Stomach (tissue), 4 donors: ENCODE measurements at regions not wholly inside any gene's neighbourhood (a gene's known extent, or its start where the extent isn't known, plus 50 kb on each side); places are given as distances from the start of the nearest gene placed in this dataset.

Experiments
- POLR2AphosphoS5 ChIP-seq, 3 donors: sonication (generic); formaldehyde crosslinking; IDR thresholded peaks; one replicate each; pipeline ENCODE4 v1.6.1; 2016; ENCODE audit warnings: antibody characterized with exemption in 3 of 3
- TF ChIP-seq, protein P1 (sequence below), 7 experiments: fragments of 450-650 bp in 4 of 7; fragments of 200-600 bp in 3 of 7; sonication (generic) in 3 of 7; IDR thresholded peaks; one replicate each; pipeline ENCODE4 v1.5.1; 2016 to 2019; ENCODE audit warnings: antibody characterized with exemption in 7 of 7, control low read depth in 2 of 7, mild to moderate bottlenecking in 1 of 7

DNA sequence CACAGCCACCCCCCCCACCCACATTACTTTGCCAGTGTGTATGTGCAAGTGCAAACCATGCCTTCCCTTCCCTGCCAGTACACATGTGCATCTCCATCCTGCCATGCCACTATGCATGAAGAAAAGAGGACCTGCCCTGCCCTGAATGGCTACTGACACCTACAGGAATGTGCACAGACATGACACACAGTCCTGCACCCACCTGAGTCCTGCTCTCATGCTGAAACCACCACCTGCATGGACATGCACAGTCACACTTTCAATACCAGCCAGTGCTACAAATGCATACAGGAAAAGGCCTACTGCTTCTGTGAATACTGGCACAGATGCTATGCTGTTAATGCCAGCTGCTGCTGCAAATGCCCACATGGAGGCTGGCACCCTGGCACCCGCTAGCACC, 334.4 kb upstream of the DLGAP1 start:
- no peak for TF ChIP-seq POLR2AphosphoS5 (IDR thresholded peaks at IDR 0.05)
- TF ChIP-seq, protein P1, sequence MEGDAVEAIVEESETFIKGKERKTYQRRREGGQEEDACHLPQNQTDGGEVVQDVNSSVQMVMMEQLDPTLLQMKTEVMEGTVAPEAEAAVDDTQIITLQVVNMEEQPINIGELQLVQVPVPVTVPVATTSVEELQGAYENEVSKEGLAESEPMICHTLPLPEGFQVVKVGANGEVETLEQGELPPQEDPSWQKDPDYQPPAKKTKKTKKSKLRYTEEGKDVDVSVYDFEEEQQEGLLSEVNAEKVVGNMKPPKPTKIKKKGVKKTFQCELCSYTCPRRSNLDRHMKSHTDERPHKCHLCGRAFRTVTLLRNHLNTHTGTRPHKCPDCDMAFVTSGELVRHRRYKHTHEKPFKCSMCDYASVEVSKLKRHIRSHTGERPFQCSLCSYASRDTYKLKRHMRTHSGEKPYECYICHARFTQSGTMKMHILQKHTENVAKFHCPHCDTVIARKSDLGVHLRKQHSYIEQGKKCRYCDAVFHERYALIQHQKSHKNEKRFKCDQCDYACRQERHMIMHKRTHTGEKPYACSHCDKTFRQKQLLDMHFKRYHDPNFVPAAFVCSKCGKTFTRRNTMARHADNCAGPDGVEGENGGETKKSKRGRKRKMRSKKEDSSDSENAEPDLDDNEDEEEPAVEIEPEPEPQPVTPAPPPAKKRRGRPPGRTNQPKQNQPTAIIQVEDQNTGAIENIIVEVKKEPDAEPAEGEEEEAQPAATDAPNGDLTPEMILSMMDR (IDR thresholded peaks at IDR 0.05): no peak
